ENCODE measurements at regions not wholly inside any gene's neighbourhood (a gene's known extent, or its start where the extent isn't known, plus 50 kb on each side); places are given as distances from the start of the nearest gene placed in this dataset.
"Not testable (repeated sequence)": the region's sequence is repeated elsewhere in the genome, so short reads cannot be mapped to it uniquely, and the experiment has no call there.

DNA sequence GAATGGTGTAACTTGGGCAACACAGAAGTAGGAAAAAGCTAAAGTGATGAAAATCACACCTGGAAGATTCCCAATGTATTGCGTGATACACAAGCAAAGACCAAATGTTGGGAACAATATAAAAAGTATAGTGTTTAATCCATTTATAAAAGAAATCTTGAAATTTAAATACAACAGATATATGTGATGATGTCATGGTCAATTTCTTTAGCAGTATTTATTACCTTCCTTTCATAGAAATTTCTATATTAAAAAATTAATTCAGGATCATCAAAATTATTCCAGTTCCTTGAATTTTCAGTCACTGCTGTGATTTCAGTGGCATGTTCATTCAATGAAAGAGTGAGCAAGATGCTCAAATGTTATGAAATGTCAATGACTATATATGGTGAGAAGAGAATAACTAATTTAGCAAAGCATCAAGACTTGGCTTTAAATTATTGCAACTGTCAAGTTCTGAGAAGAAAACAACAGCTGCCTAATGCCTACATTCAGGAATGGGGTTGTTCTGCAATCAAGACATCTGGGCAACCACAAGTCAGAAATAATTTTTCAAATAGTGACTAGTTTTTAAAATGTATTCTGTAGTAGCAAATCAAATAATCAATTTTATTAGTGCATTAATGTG lies 308.8 kb downstream of the SEMA3D start:
- Histone ChIP-seq H3K27me3 (ENCODE audit: low read length) (no peaks in the 10 kb centered on the region), H4K20me1 (ENCODE audit: insufficient read depth, low read depth, low read length) (no peaks in the 10 kb centered on the region), H3K9me3 (ENCODE audit: low read length) (peaks cover 10% of the 10 kb centered on the region; the same call in 1 of the 2 replicates), H3K4me3 (ENCODE audit: low read length) (no peak overlapping the region), H3K36me3 (ENCODE audit: insufficient read depth, low read length) (no peaks in the 10 kb centered on the region), H3K79me2 (ENCODE audit: low read length) (no peaks in the 10 kb centered on the region), H2AFZ (ENCODE audit: low read length) (no peak overlapping the region), H3K27ac (ENCODE audit: low read length) (no peak overlapping the region), H3K4me1 (ENCODE audit: low read length) (no peaks in the 10 kb centered on the region), H3K9me2 (replicated peaks; ENCODE audit: insufficient read depth, low read length) (no peaks in the 10 kb centered on the region), H3K9ac (ENCODE audit: low read length) (no peak overlapping the region), H3K4me2 (ENCODE audit: low read depth, low read length, poor library complexity, severe bottlenecking) (no peak overlapping the region)
- DNase-seq = no peak

DNA sequence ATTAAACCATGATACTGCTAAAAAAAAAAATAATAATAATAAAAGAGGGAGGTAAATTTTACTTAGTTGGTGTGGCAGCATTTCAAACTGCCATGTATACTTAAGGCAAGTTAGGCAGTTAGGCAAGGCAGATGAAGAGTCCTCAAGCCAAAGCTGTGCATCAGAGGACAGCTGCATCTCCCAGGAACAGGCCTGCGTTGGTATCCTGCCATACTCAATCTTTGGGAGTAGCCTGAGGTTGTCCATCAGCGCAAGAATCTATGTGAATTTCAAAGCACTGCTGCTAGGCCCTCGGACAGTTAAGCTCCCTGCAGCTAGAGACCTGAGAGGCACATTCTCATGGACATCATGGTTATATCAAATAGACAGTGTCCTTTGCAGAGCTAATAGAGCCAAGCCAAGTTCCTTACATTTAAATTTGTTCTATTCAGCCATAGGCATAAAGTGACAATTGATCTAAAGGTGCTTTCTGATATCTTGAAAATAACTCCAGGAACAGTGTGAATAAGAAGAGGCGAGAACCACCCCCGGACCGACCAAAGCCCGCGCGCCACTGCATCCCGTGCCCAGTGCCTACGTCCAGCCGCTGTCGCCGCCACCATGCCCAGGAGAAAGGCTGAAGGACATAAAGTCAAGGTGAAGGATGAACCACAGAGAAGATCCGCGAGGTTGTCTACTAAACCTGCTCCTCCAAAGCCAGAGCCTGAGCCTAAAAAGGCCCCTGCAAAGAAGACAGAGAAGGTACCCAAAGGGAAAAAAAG lies 310.6 kb downstream of the SEMA3D start:
- Histone ChIP-seq H3K9me2 (replicated peaks; ENCODE audit: insufficient read depth, low read length) (no peaks in the 10 kb centered on the region), H4K20me1 (ENCODE audit: insufficient read depth, low read depth, low read length) (no peaks in the 10 kb centered on the region), H3K27ac (ENCODE audit: low read length) (no peak overlapping the region), H3K27me3 (ENCODE audit: low read length) (no peaks in the 10 kb centered on the region), H3K4me3 (ENCODE audit: low read length) (no peak overlapping the region), H3K4me1 (ENCODE audit: low read length) (no peaks in the 10 kb centered on the region), H3K9me3 (ENCODE audit: low read length) (peaks cover 17% of the 10 kb centered on the region; the same call in 1 of the 2 replicates), H2AFZ (ENCODE audit: low read length) (no peak overlapping the region), H3K4me2 (ENCODE audit: low read depth, low read length, poor library complexity, severe bottlenecking) (no peak overlapping the region), H3K79me2 (ENCODE audit: low read length) (no peaks in the 10 kb centered on the region), H3K9ac (ENCODE audit: low read length) (no peak overlapping the region), H3K36me3 (ENCODE audit: insufficient read depth, low read length) (no peaks in the 10 kb centered on the region)
- no peak for DNase-seq

DNA sequence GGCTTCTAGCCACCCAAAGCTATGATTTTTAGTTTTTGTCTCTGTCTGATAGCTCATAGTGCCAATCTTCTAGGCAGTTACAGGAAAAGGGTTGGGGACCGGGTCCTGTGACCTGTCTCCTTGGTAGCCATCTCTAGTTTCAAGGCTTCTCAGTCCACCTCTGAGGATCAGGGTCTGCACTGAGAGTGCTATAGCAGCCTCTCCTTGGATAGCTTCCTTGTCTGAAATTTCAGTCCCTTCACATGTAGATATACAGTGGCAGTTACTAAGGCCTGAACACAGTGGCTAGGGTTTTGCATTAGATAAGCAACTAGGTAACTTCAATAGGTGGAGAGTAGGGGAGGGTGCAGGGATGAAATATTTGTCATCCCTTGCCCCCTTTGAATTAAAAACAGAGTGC lies 321.3 kb downstream of the SEMA3D start:
- Histone ChIP-seq H3K4me1 (ENCODE audit: low read length) (no peaks in the 10 kb centered on the region), H3K4me3 (ENCODE audit: low read length) (no peak overlapping the region), H3K27ac (ENCODE audit: low read length) (no peak overlapping the region), H3K9me2 (replicated peaks; ENCODE audit: insufficient read depth, low read length) (no peaks in the 10 kb centered on the region), H3K9me3 (ENCODE audit: low read length) (peaks cover 14% of the 10 kb centered on the region), H4K20me1 (ENCODE audit: insufficient read depth, low read depth, low read length) (no peaks in the 10 kb centered on the region), H2AFZ (ENCODE audit: low read length) (no peak overlapping the region), H3K36me3 (ENCODE audit: insufficient read depth, low read length) (no peaks in the 10 kb centered on the region), H3K9ac (ENCODE audit: low read length) (no peak overlapping the region), H3K79me2 (ENCODE audit: low read length) (no peaks in the 10 kb centered on the region), H3K27me3 (ENCODE audit: low read length) (no peaks in the 10 kb centered on the region), H3K4me2 (ENCODE audit: low read depth, low read length, poor library complexity, severe bottlenecking) (no peak overlapping the region)
- DNase-seq = no peak

DNA sequence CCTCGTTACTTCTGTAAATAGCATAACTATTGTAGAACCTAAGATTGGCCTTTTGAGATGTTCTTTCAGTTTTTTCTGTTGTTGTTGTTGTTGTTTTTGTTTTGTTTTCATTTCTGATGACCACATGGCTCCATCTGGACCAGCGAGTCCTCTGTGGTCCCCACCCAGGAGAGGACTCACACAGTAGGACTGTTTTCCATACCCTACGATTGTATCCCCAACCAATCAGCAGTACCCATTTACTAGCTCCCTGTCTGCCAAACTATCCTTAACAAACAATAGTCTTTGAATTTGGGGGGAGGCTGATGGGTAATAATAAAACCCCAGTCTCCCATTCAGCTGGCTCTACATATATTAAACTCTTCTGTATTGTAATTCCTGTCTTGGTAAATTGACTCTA lies 329.5 kb downstream of the SEMA3D start:
- Histone ChIP-seq H3K4me1 (ENCODE audit: low read length) (no peaks in the 10 kb centered on the region), H3K36me3 (ENCODE audit: insufficient read depth, low read length) (no peaks in the 10 kb centered on the region), H3K79me2 (ENCODE audit: low read length) (no peaks in the 10 kb centered on the region), H3K9me2 (replicated peaks; ENCODE audit: insufficient read depth, low read length) (no peaks in the 10 kb centered on the region), H3K4me2 (ENCODE audit: low read depth, low read length, poor library complexity, severe bottlenecking) (no peak overlapping the region), H3K9ac (ENCODE audit: low read length) (no peak overlapping the region), H4K20me1 (ENCODE audit: insufficient read depth, low read depth, low read length) (no peaks in the 10 kb centered on the region), H3K4me3 (ENCODE audit: low read length) (no peak overlapping the region), H3K27ac (ENCODE audit: low read length) (no peak overlapping the region), H3K9me3 (ENCODE audit: low read length) (peaks cover 28% of the 10 kb centered on the region), H3K27me3 (ENCODE audit: low read length) (no peaks in the 10 kb centered on the region), H2AFZ (ENCODE audit: low read length) (no peak overlapping the region)
- no peak for DNase-seq

DNA sequence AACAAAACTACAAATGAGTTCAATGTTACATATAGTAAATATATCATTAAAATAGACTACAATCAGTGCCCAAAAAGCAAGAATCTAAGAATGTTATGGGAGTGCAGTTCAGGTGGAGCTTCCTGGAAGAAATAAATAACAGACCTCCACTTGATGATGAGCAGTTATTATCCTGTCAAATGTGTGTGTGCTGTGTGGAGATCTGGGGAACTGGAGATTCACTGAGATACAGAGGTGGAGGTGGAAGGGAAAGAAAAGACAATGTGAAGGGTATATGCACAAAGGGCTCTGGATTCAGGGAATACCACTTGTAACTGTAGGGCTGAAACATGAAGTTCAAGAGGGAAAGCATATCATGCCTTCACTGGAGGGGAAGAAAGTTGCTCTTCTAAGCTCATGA lies 331.1 kb downstream of the SEMA3D start:
- Histone ChIP-seq H3K4me3 (ENCODE audit: low read length) (no peak overlapping the region), H3K27me3 (ENCODE audit: low read length) (no peaks in the 10 kb centered on the region), H3K79me2 (ENCODE audit: low read length) (no peaks in the 10 kb centered on the region), H3K9ac (ENCODE audit: low read length) (no peak overlapping the region), H2AFZ (ENCODE audit: low read length) (no peak overlapping the region), H3K9me2 (replicated peaks; ENCODE audit: insufficient read depth, low read length) (no peaks in the 10 kb centered on the region), H4K20me1 (ENCODE audit: insufficient read depth, low read depth, low read length) (no peaks in the 10 kb centered on the region), H3K4me2 (ENCODE audit: low read depth, low read length, poor library complexity, severe bottlenecking) (no peak overlapping the region), H3K9me3 (ENCODE audit: low read length) (peaks cover 25% of the 10 kb centered on the region), H3K4me1 (ENCODE audit: low read length) (no peaks in the 10 kb centered on the region), H3K36me3 (ENCODE audit: insufficient read depth, low read length) (no peaks in the 10 kb centered on the region), H3K27ac (ENCODE audit: low read length) (no peak overlapping the region)
- no peak for DNase-seq

DNA sequence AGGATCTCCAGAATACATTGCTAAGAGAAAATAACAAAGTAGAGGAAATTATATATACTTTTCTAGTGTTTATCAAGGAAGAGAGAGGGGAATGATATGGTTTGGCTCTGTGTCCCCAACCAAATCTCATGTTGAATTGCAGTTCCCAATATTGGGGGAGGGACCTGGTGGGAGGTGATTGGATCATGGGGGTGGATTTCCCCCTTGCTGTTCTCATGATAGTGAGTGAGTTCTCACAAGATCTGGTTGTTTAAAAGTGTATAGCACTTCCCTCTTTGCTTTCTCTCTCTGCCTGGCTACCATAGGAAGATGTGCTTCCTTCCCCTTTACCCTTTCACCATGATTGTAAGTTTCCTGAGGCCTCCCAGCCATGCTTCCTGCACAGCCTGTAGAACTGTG lies 337.9 kb downstream of the SEMA3D start:
- H3K4me1 ChIP-seq (ENCODE audit: low read length); H3K9me2 ChIP-seq (replicated peaks; ENCODE audit: insufficient read depth, low read length); H3K4me2 ChIP-seq (ENCODE audit: low read depth, low read length, poor library complexity, severe bottlenecking); H3K9ac ChIP-seq (ENCODE audit: low read length); H3K79me2 ChIP-seq (ENCODE audit: low read length); H3K4me3 ChIP-seq (ENCODE audit: low read length); H3K27ac ChIP-seq (ENCODE audit: low read length); H4K20me1 ChIP-seq (ENCODE audit: insufficient read depth, low read depth, low read length); H2AFZ ChIP-seq (ENCODE audit: low read length); DNase-seq; H3K36me3 ChIP-seq (ENCODE audit: insufficient read depth, low read length); H3K27me3 ChIP-seq (ENCODE audit: low read length): not testable (repeated sequence)
- peaks cover 27% of the 10 kb centered on the region for H3K9me3 ChIP-seq (ENCODE audit: low read length)

DNA sequence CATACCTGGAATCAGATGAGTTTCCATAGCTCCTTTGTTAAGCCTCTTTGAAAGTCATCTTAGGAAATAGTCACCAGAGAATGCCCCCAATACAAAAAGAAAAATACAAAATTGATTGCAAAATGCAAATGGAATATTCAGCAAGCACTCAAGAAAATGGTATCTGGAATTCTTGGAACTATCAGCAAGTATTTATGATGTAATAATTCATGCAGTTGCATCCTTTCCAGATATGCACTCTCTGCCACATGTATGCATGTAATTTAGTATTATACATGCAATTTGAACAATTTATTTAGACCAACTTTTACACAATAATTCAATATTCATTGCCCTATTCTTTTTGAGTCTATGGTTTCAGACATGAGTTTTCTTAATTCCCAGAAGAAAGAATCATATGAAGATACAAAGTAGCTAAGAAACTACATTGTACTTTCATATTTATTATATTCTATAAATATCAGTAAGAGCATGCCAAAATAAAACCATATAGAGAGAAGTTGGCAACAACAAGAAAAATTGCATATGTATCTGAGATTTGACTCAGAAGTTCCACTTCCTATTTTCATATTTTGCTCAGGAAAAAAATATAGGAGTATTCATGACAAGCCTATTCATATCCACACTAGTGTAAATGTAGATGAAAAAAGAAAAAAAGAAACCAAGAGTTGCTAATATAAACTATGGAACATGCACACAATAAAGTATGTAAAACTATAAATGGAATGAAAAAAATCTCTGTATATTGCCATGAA lies 338.5 kb downstream of the SEMA3D start:
- Histone ChIP-seq H4K20me1 (ENCODE audit: insufficient read depth, low read depth, low read length) (no peaks in the 10 kb centered on the region), H3K4me1 (ENCODE audit: low read length) (no peaks in the 10 kb centered on the region), H3K27me3 (ENCODE audit: low read length) (no peaks in the 10 kb centered on the region), H3K27ac (ENCODE audit: low read length) (no peak overlapping the region), H3K79me2 (ENCODE audit: low read length) (no peaks in the 10 kb centered on the region), H3K4me2 (ENCODE audit: low read depth, low read length, poor library complexity, severe bottlenecking) (no peak overlapping the region), H3K36me3 (ENCODE audit: insufficient read depth, low read length) (no peaks in the 10 kb centered on the region), H3K4me3 (ENCODE audit: low read length) (no peak overlapping the region), H2AFZ (ENCODE audit: low read length) (no peak overlapping the region), H3K9me2 (replicated peaks; ENCODE audit: insufficient read depth, low read length) (no peaks in the 10 kb centered on the region), H3K9ac (ENCODE audit: low read length) (no peak overlapping the region), H3K9me3 (ENCODE audit: low read length) (peaks cover 27% of the 10 kb centered on the region)
- no peak for DNase-seq

DNA sequence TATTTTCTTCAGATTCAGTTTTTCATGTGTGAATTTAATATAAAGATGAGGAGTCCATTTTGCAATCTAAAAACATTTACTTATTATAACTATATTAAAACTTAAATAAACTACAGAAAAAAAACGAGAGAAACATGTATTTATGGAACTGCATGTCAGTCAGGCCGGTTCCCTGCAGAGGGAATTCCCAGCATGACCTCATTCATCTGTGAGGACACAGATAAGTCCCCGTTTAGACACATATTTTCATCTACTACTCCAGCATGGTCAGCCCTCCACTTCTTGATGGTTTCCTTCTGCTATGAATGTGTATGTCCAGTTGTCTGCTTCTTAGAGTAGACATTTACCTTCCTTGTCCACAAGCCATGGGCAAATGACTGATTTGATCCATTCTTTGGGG lies 339.1 kb downstream of the SEMA3D start:
- no peak for DNase-seq
- Histone ChIP-seq H2AFZ (ENCODE audit: low read length) (no peak overlapping the region), H3K27ac (ENCODE audit: low read length) (no peak overlapping the region)

More for the DNA sequence above, 339.1 kb downstream of the SEMA3D start:
- Histone ChIP-seq H3K4me3 (ENCODE audit: low read length) (no peak overlapping the region), H3K4me1 (ENCODE audit: low read length) (no peaks in the 10 kb centered on the region), H3K36me3 (ENCODE audit: insufficient read depth, low read length) (no peaks in the 10 kb centered on the region), H3K27me3 (ENCODE audit: low read length) (no peaks in the 10 kb centered on the region), H3K79me2 (ENCODE audit: low read length) (no peaks in the 10 kb centered on the region), H3K9ac (ENCODE audit: low read length) (no peak overlapping the region), H3K9me3 (ENCODE audit: low read length) (peaks cover 27% of the 10 kb centered on the region), H3K4me2 (ENCODE audit: low read depth, low read length, poor library complexity, severe bottlenecking) (no peak overlapping the region), H3K9me2 (replicated peaks; ENCODE audit: insufficient read depth, low read length) (no peaks in the 10 kb centered on the region), H4K20me1 (ENCODE audit: insufficient read depth, low read depth, low read length) (no peaks in the 10 kb centered on the region)
